H9 (cell line): ENCODE measurements at regions not wholly inside any gene's neighbourhood (a gene's known extent, or its start where the extent isn't known, plus 50 kb on each side); places are given as distances from the start of the nearest gene placed in this dataset.
A peak's percentile ranks its signal among the peaks of the same experiment; 100 is the strongest.

Experiments used
- DNase-seq: peaks from one replicate; pipeline ENCODE4 v3.0.0-alpha.2; 2017
- H2AFZ ChIP-seq: one replicate; pipeline ENCODE4 v1.6.1; 2013; ENCODE audit warnings: mild to moderate bottlenecking, low read length, control low read depth, moderate library complexity
- H2AK5ac ChIP-seq: 2 replicates; pipeline ENCODE4 v1.6.1; 2013; ENCODE audit warnings: low read length, control low read depth, mixed read lengths; ENCODE audit not compliant: insufficient read length
- H2BK120ac ChIP-seq: one replicate; pipeline ENCODE4 v1.6.1; 2013; ENCODE audit warnings: low read depth, mild to moderate bottlenecking, low read length, control low read depth, inconsistent platforms; ENCODE audit not compliant: poor library complexity, severe bottlenecking
- H2BK12ac ChIP-seq: 2 replicates; pipeline ENCODE4 v1.6.1; 2013; ENCODE audit warnings: low read length, control low read depth, mixed read lengths, low read depth; ENCODE audit not compliant: insufficient read length
- H2BK15ac ChIP-seq: 2 replicates; pipeline ENCODE4 v1.6.1; 2013; ENCODE audit warnings: low read depth, low read length, control low read depth
- H2BK20ac ChIP-seq: one replicate; pipeline ENCODE4 v1.6.1; 2013; ENCODE audit warnings: low read depth, mild to moderate bottlenecking, low read length, control low read depth, inconsistent platforms; ENCODE audit not compliant: poor library complexity, severe bottlenecking
- H2BK5ac ChIP-seq: 2 replicates; pipeline ENCODE4 v1.6.1; 2013; ENCODE audit warnings: low read length, control low read depth, mixed read lengths; ENCODE audit not compliant: insufficient read length
- H3K14ac ChIP-seq: 2 replicates; pipeline ENCODE4 v1.6.1; 2013; ENCODE audit warnings: low read length, control low read depth; ENCODE audit not compliant: insufficient read depth
- H3K18ac ChIP-seq: 2 replicates; pipeline ENCODE4 v1.6.1; 2013; ENCODE audit warnings: low read depth, mild to moderate bottlenecking, mixed read lengths, low read length, control low read depth; ENCODE audit not compliant: insufficient read length
- H3K23ac ChIP-seq: 2 replicates; pipeline ENCODE4 v1.6.1; 2013; ENCODE audit warnings: low read length, control low read depth, mixed read lengths, low read depth; ENCODE audit not compliant: insufficient read length
- H3K23me2 ChIP-seq: 2 replicates; pipeline ENCODE4 v1.6.1; 2013; ENCODE audit warnings: low read depth, mild to moderate bottlenecking, mixed read lengths, low read length, control low read depth; ENCODE audit not compliant: insufficient read length, poor library complexity, severe bottlenecking
- H3K27ac ChIP-seq: 2 replicates; pipeline ENCODE4 v1.5.1; 2013; ENCODE audit warnings: low read length, control low read depth, mixed read lengths, low read depth; ENCODE audit not compliant: insufficient read length
- H3K27me3 ChIP-seq: 2 replicates; pipeline ENCODE4 v1.6.1; 2013; ENCODE audit warnings: low read length, control low read depth, inconsistent platforms; ENCODE audit not compliant: insufficient read depth
- H3K4ac ChIP-seq: 2 replicates; pipeline ENCODE4 v1.6.1; 2013; ENCODE audit warnings: low read depth, mild to moderate bottlenecking, control low read depth, inconsistent platforms, low read length, moderate library complexity
- H3K4me1 ChIP-seq: 2 replicates; pipeline ENCODE4 v1.6.1; 2013; ENCODE audit warnings: low read length, control low read depth, inconsistent platforms; ENCODE audit not compliant: insufficient read depth
- H3K4me2 ChIP-seq: 2 replicates; pipeline ENCODE4 v1.6.1; 2013; ENCODE audit warnings: low read length, control low read depth, mixed read lengths; ENCODE audit not compliant: insufficient read length, insufficient read depth
- H3K56ac ChIP-seq: 2 replicates; pipeline ENCODE4 v1.6.1; 2013; ENCODE audit warnings: low read depth, mild to moderate bottlenecking, mixed read lengths, low read length, control low read depth; ENCODE audit not compliant: insufficient read length
- H3K79me1 ChIP-seq: 2 replicates; pipeline ENCODE4 v1.6.1; 2013; ENCODE audit warnings: low read depth, mild to moderate bottlenecking, moderate library complexity, low read length, control low read depth, inconsistent platforms; ENCODE audit not compliant: insufficient read depth, poor library complexity, severe bottlenecking
- H3K79me2 ChIP-seq: 2 replicates; pipeline ENCODE4 v1.6.1; 2013; ENCODE audit warnings: low read length, control low read depth, inconsistent platforms; ENCODE audit not compliant: insufficient read depth
- H3K9ac ChIP-seq: 2 replicates; pipeline ENCODE4 v1.6.1; 2013; ENCODE audit warnings: low read length, control low read depth, mixed read lengths; ENCODE audit not compliant: insufficient read length; ENCODE audit errors: extremely low read depth
- H3K9me3 ChIP-seq: one replicate; pipeline ENCODE4 v1.6.1; 2013; ENCODE audit warnings: low read depth, low read length, inconsistent platforms; ENCODE audit not compliant: control insufficient read depth
- H3T11ph ChIP-seq: one replicate; pipeline ENCODE4 v1.6.1; 2013; ENCODE audit warnings: mild to moderate bottlenecking, low read length, control low read depth, inconsistent platforms
- H4K20me1 ChIP-seq: one replicate; pipeline ENCODE4 v1.6.1; 2013; ENCODE audit not compliant: control insufficient read depth, insufficient read length, insufficient read depth
- H4K5ac ChIP-seq: 2 replicates; pipeline ENCODE4 v1.6.1; 2013; ENCODE audit warnings: low read depth, mild to moderate bottlenecking, mixed read lengths, low read length, control low read depth; ENCODE audit not compliant: insufficient read length
- H4K8ac ChIP-seq: replicated peaks from 2 replicates; pipeline ENCODE4 v1.6.1; 2013; ENCODE audit warnings: low read length, control low read depth, mixed read lengths, low read depth; ENCODE audit not compliant: insufficient read length
- H4K91ac ChIP-seq: 2 replicates; pipeline ENCODE4 v1.6.1; 2013; ENCODE audit warnings: low read depth, mild to moderate bottlenecking, moderate library complexity, mixed read lengths, low read length, control low read depth; ENCODE audit not compliant: insufficient read length
- H3K27ac Mint-ChIP-seq, 3 experiments: 2 replicates in 2 of 3; 3 replicates in 1 of 3; pipeline ENCODE4 v1.8.0; 2020 to 2021; ENCODE audit warnings: mixed read lengths in 3 of 3, mild to moderate bottlenecking in 1 of 3, moderate library complexity in 1 of 3
- H3K27me3 Mint-ChIP-seq: 2 replicates; pipeline ENCODE4 v1.8.0; 2021; ENCODE audit warnings: low read depth, mild to moderate bottlenecking, moderate library complexity, mixed read lengths
- H3K36me3 Mint-ChIP-seq, 3 experiments: 2 replicates in 2 of 3; 3 replicates in 1 of 3; pipeline ENCODE4 v1.8.0; 2020 to 2021; ENCODE audit warnings: low read depth in 3 of 3, mixed read lengths in 3 of 3; ENCODE audit not compliant: insufficient read depth in 1 of 3
- H3K4me1 Mint-ChIP-seq, 2 experiments: 2 replicates each; pipeline ENCODE4 v1.8.0; 2020; ENCODE audit warnings: mixed read lengths in 2 of 2
- H3K4me3 Mint-ChIP-seq, 2 experiments: 2 replicates in 1 of 2; 3 replicates in 1 of 2; pipeline ENCODE4 v1.8.0; 2020 to 2021; ENCODE audit warnings: mild to moderate bottlenecking in 2 of 2, mixed read lengths in 2 of 2, moderate library complexity in 1 of 2
- H3K9me3 Mint-ChIP-seq, 2 experiments: 2 replicates in 1 of 2; 3 replicates in 1 of 2; pipeline ENCODE4 v1.8.0; 2020; ENCODE audit warnings: mild to moderate bottlenecking in 2 of 2, mixed read lengths in 2 of 2, moderate library complexity in 1 of 2
- WGBS: extraction: QIAGEN DNeasy Blood & Tissue Kit; methylation state at CpG from one replicate; pipeline ENCODE4 v1.1.7; 2013; ENCODE audit warnings: missing lambda C conversion rate, low lambda C conversion rate, mixed read lengths; ENCODE audit not compliant: insufficient read length; ENCODE audit errors: extremely low coverage; 5-methylcytosine and 5-hydroxymethylcytosine counted together
- TF ChIP-seq, protein P1 (sequence below): fragments of 200-600 bp; sonication (generic); conservative IDR thresholded peaks from 3 replicates; pipeline ENCODE4 v1.8.0; 2021; ENCODE audit warnings: antibody characterized with exemption, mild to moderate bottlenecking

DNA sequence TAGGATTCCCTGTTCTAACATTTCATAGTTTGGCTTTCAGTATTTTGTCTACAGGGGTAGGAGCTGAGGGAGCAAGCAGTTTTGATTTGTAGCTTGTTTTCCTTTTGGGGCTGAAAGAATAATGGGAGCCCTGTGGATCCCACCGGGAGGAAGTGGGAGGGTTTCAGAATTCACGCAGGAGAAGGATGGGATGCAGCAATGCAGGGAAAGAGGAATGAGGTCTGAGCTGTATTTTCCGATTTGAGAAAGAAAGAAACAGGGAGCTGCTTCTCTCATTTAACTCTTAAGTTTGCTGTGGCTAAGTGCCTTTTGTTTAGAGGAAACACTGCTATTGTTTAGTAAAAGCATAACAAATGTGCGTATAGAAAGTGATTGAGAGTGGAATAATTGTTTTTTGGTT is 141.0 kb downstream of the ADCYAP1 start:
- Histone ChIP-seq H4K91ac (no peak overlapping the region), H3K23ac (no peak overlapping the region), H3K79me2 (no peaks in the 10 kb centered on the region), H2BK12ac (no peak overlapping the region), H4K20me1 (no peaks in the 10 kb centered on the region), H3K27ac (no peak overlapping the region), H3K23me2 (no peaks in the 10 kb centered on the region), H3K18ac (no peak overlapping the region), H3K9ac (no peak overlapping the region), H3K9me3 (no peaks in the 10 kb centered on the region), H3K4ac (no peak overlapping the region), H2AFZ (no peak overlapping the region), H3K56ac (no peak overlapping the region), H4K8ac (no peak overlapping the region), H4K5ac (no peak overlapping the region), H2BK120ac (no peak overlapping the region), H3K79me1 (no peaks in the 10 kb centered on the region), H2BK15ac (no peak overlapping the region), H3K4me2 (no peak overlapping the region), H3K4me1 (peaks cover 9% of the 10 kb centered on the region; the same call in 1 of the 2 replicates), H3T11ph (no peak overlapping the region), H3K27me3 (no peaks in the 10 kb centered on the region), H3K14ac (no peak overlapping the region), H2BK5ac (no peak overlapping the region), H2BK20ac (peak overlapping the region; percentile 83), H2AK5ac (no peak overlapping the region)
- Mint-ChIP-seq H3K4me1 (peaks cover 27 to 36% of the 10 kb centered on the region in 2 experiments), H3K27ac (peak overlapping the region; percentile 63 to 98 (median 96); a peak in 5 of 7 replicates), H3K36me3 (peaks cover 2 to 38% (median 29%) of the 10 kb centered on the region in 3 experiments; a peak in 6 of 7 replicates), H3K27me3 (no peaks in the 10 kb centered on the region), H3K4me3 (peak overlapping the region in 1 of 2 experiments; percentile 56; a peak in 1 of 5 replicates), H3K9me3 (peaks cover 25 to 31% of the 10 kb centered on the region in 2 experiments)
- 100% methylated on average over 1 of the region's 4 CpGs for WGBS
- DNase-seq: no peak
- TF ChIP-seq, protein P1, sequence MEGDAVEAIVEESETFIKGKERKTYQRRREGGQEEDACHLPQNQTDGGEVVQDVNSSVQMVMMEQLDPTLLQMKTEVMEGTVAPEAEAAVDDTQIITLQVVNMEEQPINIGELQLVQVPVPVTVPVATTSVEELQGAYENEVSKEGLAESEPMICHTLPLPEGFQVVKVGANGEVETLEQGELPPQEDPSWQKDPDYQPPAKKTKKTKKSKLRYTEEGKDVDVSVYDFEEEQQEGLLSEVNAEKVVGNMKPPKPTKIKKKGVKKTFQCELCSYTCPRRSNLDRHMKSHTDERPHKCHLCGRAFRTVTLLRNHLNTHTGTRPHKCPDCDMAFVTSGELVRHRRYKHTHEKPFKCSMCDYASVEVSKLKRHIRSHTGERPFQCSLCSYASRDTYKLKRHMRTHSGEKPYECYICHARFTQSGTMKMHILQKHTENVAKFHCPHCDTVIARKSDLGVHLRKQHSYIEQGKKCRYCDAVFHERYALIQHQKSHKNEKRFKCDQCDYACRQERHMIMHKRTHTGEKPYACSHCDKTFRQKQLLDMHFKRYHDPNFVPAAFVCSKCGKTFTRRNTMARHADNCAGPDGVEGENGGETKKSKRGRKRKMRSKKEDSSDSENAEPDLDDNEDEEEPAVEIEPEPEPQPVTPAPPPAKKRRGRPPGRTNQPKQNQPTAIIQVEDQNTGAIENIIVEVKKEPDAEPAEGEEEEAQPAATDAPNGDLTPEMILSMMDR: no peak
